Parathyroid adenoma (tissue), 2 donors: ENCODE measurements at regions not wholly inside any gene's neighbourhood (a gene's known extent, or its start where the extent isn't known, plus 50 kb on each side); places are given as distances from the start of the nearest gene placed in this dataset.

ENCODE experiments used
- H2AFZ ChIP-seq: fragments of 300-600 bp; sonication (generic); one replicate; pipeline ENCODE4 v1.7.0; 2017; ENCODE audit warnings: antibody characterized with exemption, mild to moderate bottlenecking
- H3K27ac ChIP-seq: fragments of 300-600 bp; sonication (generic); one replicate; pipeline ENCODE4 v1.7.0; 2017
- H3K27me3 ChIP-seq: fragments of 300-600 bp; sonication (generic); one replicate; pipeline ENCODE4 v1.7.0; 2017; ENCODE audit warnings: low read length; ENCODE audit not compliant: control insufficient read depth, insufficient read depth
- H3K36me3 ChIP-seq: fragments of 300-600 bp; sonication (generic); one replicate; pipeline ENCODE4 v1.7.0; 2017; ENCODE audit warnings: low read length; ENCODE audit not compliant: control insufficient read depth, insufficient read depth
- H3K4me1 ChIP-seq: fragments of 300-600 bp; sonication (generic); one replicate; pipeline ENCODE4 v1.7.0; 2017; ENCODE audit warnings: control low read depth
- H3K4me2 ChIP-seq: fragments of 300-600 bp; sonication (generic); one replicate; pipeline ENCODE4 v1.7.0; 2017; ENCODE audit warnings: low read length
- H3K4me3 ChIP-seq: fragments of 300-600 bp; sonication (generic); one replicate; pipeline ENCODE4 v1.7.0; 2017; ENCODE audit warnings: low read depth, low read length
- H3K79me2 ChIP-seq: fragments of 300-600 bp; sonication (generic); one replicate; pipeline ENCODE4 v1.7.0; 2017; ENCODE audit warnings: control low read depth
- H3K9ac ChIP-seq: fragments of 300-600 bp; sonication (generic); one replicate; pipeline ENCODE4 v1.7.0; 2017; ENCODE audit warnings: mild to moderate bottlenecking
- H3K9me3 ChIP-seq: fragments of 300-600 bp; sonication (generic); one replicate; pipeline ENCODE4 v1.7.0; 2017; ENCODE audit warnings: low read length; ENCODE audit not compliant: control insufficient read depth
- TF ChIP-seq, protein P1 (sequence below): fragments of 300-600 bp; sonication (generic); IDR thresholded peaks from one replicate; pipeline ENCODE4 v1.7.0; 2017; ENCODE audit warnings: antibody characterized with exemption, mild to moderate bottlenecking
- donor health status: primary hyperparathyroidism.

DNA sequence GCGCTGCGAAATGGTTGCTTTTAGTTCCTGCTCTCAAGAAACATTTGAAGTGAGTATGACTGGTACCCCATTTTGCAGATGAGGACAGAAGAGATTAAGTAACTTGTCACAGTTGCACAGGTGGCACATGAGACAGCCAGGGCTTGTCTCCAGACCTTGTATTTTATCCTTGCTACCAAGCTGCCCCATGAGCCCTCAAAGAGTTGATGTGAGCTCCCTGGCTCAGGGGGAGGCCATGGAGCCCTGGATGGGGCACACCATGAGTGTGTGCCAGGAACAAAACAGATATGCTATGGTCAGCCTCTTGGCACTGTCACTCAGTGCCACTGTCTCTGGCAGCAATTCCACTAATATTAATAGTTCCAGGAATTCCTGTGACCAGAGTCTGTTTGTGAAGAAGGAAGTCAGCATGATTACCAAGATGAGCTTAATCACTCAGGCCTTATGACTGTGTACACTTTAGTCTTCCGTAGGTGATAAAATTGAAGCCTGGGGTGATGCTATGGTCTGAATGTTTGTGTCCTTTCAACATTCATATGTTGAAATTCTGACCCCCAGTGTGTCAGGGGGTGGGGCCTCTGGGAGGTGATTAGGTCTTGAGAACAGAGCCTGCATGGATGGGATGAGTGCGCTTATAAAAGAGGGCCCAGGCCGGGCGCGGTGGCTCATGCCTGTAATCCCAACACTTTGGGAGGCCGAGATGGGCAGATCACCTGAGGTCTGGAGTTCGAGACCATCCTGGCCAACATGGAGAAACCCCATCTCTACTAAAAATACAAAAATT lies 806.8 kb downstream of the AACS start:
- Histone ChIP-seq H3K4me3 (no peak overlapping the region), H3K27ac (no peak overlapping the region), H2AFZ (no peak overlapping the region), H3K79me2 (no peaks in the 10 kb centered on the region), H3K9ac (no peak overlapping the region), H3K27me3 (no peaks in the 10 kb centered on the region), H3K9me3 (no peaks in the 10 kb centered on the region), H3K4me1 (no peaks in the 10 kb centered on the region), H3K36me3 (no peaks in the 10 kb centered on the region), H3K4me2 (no peak overlapping the region)
- TF ChIP-seq, protein P1, sequence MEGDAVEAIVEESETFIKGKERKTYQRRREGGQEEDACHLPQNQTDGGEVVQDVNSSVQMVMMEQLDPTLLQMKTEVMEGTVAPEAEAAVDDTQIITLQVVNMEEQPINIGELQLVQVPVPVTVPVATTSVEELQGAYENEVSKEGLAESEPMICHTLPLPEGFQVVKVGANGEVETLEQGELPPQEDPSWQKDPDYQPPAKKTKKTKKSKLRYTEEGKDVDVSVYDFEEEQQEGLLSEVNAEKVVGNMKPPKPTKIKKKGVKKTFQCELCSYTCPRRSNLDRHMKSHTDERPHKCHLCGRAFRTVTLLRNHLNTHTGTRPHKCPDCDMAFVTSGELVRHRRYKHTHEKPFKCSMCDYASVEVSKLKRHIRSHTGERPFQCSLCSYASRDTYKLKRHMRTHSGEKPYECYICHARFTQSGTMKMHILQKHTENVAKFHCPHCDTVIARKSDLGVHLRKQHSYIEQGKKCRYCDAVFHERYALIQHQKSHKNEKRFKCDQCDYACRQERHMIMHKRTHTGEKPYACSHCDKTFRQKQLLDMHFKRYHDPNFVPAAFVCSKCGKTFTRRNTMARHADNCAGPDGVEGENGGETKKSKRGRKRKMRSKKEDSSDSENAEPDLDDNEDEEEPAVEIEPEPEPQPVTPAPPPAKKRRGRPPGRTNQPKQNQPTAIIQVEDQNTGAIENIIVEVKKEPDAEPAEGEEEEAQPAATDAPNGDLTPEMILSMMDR = no peak

GRCh38 chr12:125873016-125873415 lies 807.8 kb downstream of the AACS start:
- H3K4me2 ChIP-seq = no peak overlapping the region
- TF ChIP-seq, protein P1 = no peak
- no peak overlapping the region for H2AFZ ChIP-seq
- no peaks in the 10 kb centered on the region for H3K27me3 ChIP-seq
- no peaks in the 10 kb centered on the region for H3K4me1 ChIP-seq
- no peak overlapping the region for H3K4me3 ChIP-seq
- H3K9me3 ChIP-seq = no peaks in the 10 kb centered on the region
- no peak overlapping the region for H3K9ac ChIP-seq
- H3K27ac ChIP-seq = no peak overlapping the region
- H3K36me3 ChIP-seq = no peaks in the 10 kb centered on the region
- no peaks in the 10 kb centered on the region for H3K79me2 ChIP-seq

DNA sequence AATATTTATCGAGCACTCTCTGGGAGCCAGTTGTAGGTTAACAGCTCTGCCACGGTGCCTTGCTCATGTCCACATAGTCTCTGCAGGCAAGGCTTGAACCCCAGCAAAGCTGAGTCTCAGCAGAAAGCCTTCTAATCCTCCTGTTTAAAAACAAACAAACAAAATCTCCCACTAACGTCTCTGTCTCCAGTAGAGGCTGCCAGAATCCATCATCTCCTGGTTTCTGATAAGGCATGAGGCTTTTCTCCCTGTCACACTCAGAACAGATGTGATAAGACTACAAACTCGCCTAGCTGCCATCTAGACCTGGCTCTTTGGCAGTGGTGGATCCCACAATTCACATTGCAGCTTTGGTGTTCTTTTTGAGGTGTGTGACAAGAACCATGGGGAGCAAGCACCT lies 813.2 kb downstream of the AACS start:
- TF ChIP-seq, protein P1 = no peak
- no peaks in the 10 kb centered on the region for H3K27me3 ChIP-seq
- H3K4me2 ChIP-seq = no peak overlapping the region
- H3K9ac ChIP-seq = no peak overlapping the region
- H3K27ac ChIP-seq = no peak overlapping the region
- no peaks in the 10 kb centered on the region for H3K36me3 ChIP-seq
- no peaks in the 10 kb centered on the region for H3K79me2 ChIP-seq
- H3K4me1 ChIP-seq = no peaks in the 10 kb centered on the region
- H3K4me3 ChIP-seq = no peak overlapping the region
- H3K9me3 ChIP-seq = no peaks in the 10 kb centered on the region
- H2AFZ ChIP-seq = no peak overlapping the region

DNA sequence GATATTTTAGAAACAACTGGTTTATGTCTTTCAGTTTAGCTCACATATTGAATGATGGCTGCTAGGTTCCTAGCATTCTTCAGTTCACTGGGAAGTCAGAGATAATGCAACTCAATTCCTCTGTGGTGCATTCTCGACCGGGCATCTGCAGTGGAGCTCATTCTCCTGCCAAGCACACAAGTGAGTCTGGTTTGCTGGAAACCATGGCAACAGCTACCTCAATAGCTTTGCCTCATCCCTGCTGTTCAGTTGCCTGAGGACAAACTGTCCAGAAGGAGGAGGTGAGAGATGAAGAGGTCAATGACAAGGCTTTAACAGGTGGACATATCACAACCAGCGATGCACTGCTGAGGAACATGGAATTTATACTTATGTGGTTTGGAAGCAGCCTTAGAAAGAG lies 816.9 kb downstream of the AACS start:
- Histone ChIP-seq H3K9ac (no peak overlapping the region), H3K79me2 (no peaks in the 10 kb centered on the region), H3K4me2 (no peak overlapping the region), H3K4me1 (no peaks in the 10 kb centered on the region), H2AFZ (no peak overlapping the region), H3K27me3 (no peaks in the 10 kb centered on the region), H3K27ac (no peak overlapping the region), H3K4me3 (no peak overlapping the region), H3K9me3 (no peaks in the 10 kb centered on the region), H3K36me3 (no peaks in the 10 kb centered on the region)
- TF ChIP-seq, protein P1 = no peak

DNA sequence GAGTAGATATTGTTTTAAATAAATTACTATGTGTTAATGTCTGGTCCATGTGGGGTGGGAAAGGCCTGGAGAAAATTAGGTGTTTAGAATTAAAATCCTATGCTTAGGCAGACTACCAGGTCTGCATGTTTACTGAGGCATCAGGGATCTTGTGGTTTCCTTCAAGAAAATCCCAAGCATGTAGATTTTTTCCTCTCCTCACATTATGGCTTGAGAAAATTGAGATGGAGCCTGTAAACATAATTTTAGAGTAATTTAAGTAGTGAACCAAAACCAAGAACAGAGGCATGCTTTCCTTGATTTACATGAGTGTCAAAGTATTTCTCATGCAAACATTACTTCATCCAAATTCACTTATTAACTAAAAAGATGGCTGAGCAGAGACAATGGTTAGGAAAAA lies 823.7 kb downstream of the AACS start:
- TF ChIP-seq, protein P1 = no peak
- Histone ChIP-seq H3K36me3 (no peaks in the 10 kb centered on the region), H3K79me2 (no peaks in the 10 kb centered on the region), H2AFZ (no peak overlapping the region), H3K4me1 (no peaks in the 10 kb centered on the region), H3K9ac (no peak overlapping the region), H3K4me3 (no peak overlapping the region), H3K27ac (no peak overlapping the region), H3K27me3 (no peaks in the 10 kb centered on the region), H3K9me3 (no peaks in the 10 kb centered on the region), H3K4me2 (no peak overlapping the region)
